OCI-LY7 (cell line): ENCODE measurements at regions not wholly inside any gene's neighbourhood (a gene's known extent, or its start where the extent isn't known, plus 50 kb on each side); places are given as distances from the start of the nearest gene placed in this dataset.

Experiments used
- BruUV-seq: library from RNA; stranded (reverse); fragments of 400-500 nt; replicated peaks from 2 replicates; lab custom pipeline; 2021; lab: Mats Ljungman, UMichigan
- CTCF ChIA-PET: fragments of 300-600 bp; sonication (Branson Sonifier 250); formaldehyde crosslinking; loops from one replicate; lab custom pipeline; 2022; ENCODE audit warnings: antibody characterized with exemption; ENCODE audit not compliant: unreplicated experiment; lab: Charles Lee
- POLR2A ChIA-PET: fragments of 300-600 bp; sonication (Branson Sonifier 250); formaldehyde crosslinking; loops from one replicate; lab custom pipeline; 2022; ENCODE audit warnings: antibody characterized with exemption; lab: Charles Lee
- DNase-seq: peaks from one replicate; pipeline ENCODE4 v3.0.0-alpha.2; 2015; ENCODE audit warnings: low spot score
- H2AFZ ChIP-seq: fragments of 200-600 bp; sonication (generic), shearing (Covaris generic); 2 replicates; pipeline ENCODE4 v1.6.1; 2014; ENCODE audit warnings: mild to moderate bottlenecking, antibody characterized with exemption, low read length, moderate library complexity
- H3K27ac ChIP-seq: fragments of 200-600 bp; sonication (generic); 2 replicates; pipeline ENCODE4 v1.5.1; 2014; ENCODE audit warnings: mixed run types, low read depth, mild to moderate bottlenecking, moderate library complexity, low read length, inconsistent platforms; ENCODE audit not compliant: poor library complexity, severe bottlenecking
- H3K36me3 ChIP-seq: fragments of 200-600 bp; sonication (generic); 2 replicates; pipeline ENCODE4 v1.6.1; 2014; ENCODE audit warnings: mild to moderate bottlenecking, antibody characterized with exemption, low read length, moderate library complexity, mixed read lengths; ENCODE audit not compliant: insufficient read depth
- H3K4me1 ChIP-seq: fragments of 200-600 bp; sonication (generic); 2 replicates; pipeline ENCODE4 v1.5.1; 2014; ENCODE audit warnings: mild to moderate bottlenecking, low read length; ENCODE audit not compliant: insufficient read depth, poor library complexity, severe bottlenecking
- H3K4me2 ChIP-seq: fragments of 200-600 bp; sonication (generic); 2 replicates; pipeline ENCODE4 v1.6.1; 2014; ENCODE audit warnings: mild to moderate bottlenecking, low read length
- H3K4me3 ChIP-seq: fragments of 200-600 bp; sonication (generic); 2 replicates; pipeline ENCODE4 v1.5.1; 2014; ENCODE audit warnings: mild to moderate bottlenecking, low read depth, low read length; ENCODE audit not compliant: poor library complexity, severe bottlenecking
- H3K79me2 ChIP-seq: fragments of 200-600 bp; sonication (generic); 2 replicates; pipeline ENCODE4 v1.6.1; 2016; ENCODE audit warnings: low read depth, mild to moderate bottlenecking, low read length, moderate library complexity, mixed read lengths; ENCODE audit not compliant: insufficient read depth
- H3K9me2 ChIP-seq: fragments of 200-600 bp; sonication (generic); 2 replicates; pipeline ENCODE4 v1.6.1; 2016; ENCODE audit warnings: mild to moderate bottlenecking, low read length, mixed read lengths; ENCODE audit not compliant: insufficient read depth
- H3K9me3 ChIP-seq: fragments of 200-600 bp; sonication (generic); 2 replicates; pipeline ENCODE4 v1.6.1; 2014; ENCODE audit warnings: mild to moderate bottlenecking, mixed run types, low read length, mixed read lengths
- H4K20me1 ChIP-seq: fragments of 200-600 bp; sonication (generic); 2 replicates; pipeline ENCODE4 v1.6.1; 2014; ENCODE audit warnings: mild to moderate bottlenecking, antibody characterized with exemption, low read length, moderate library complexity, mixed read lengths; ENCODE audit not compliant: insufficient read depth
- CTCF ChIP-seq: fragments of 200-600 bp; sonication (generic); conservative IDR thresholded peaks from 2 replicates; pipeline ENCODE4 v1.5.1; 2014; ENCODE audit warnings: mild to moderate bottlenecking, antibody characterized with exemption, low read length, moderate library complexity, mixed read lengths
- EZH2phosphoT487 ChIP-seq: fragments of 200-600 bp; sonication (generic); IDR thresholded peaks from 2 replicates; pipeline ENCODE4 v1.6.1; 2018; ENCODE audit warnings: low read depth, borderline replicate concordance, mild to moderate bottlenecking, mixed run types, antibody characterized with exemption, low read length, moderate library complexity, mixed read lengths
- intact Hi-C: fragments of 100-400 bp; cut with micrococcal nuclease; formaldehyde crosslinking; loops from one replicate; pipeline ENCODE4 v1.10.0; 2022; ENCODE audit not compliant: unreplicated experiment

GRCh38 chr14:95442633-95443021 lies 73.8 kb downstream of the SYNE3 start:
- ChIA-PET POLR2A (interaction anchor here (0.6 to 8.8 kb wide), 7 partner anchors 9 to 89 kb away, joined by 3 to 74 read pairs (median 6); no protein-coding TSS in a partner anchor), CTCF (interaction anchor here (0.6 to 1.9 kb wide), 10 partner anchors 10 to 89 kb away, joined by 3 to 15 read pairs (median 4); partner anchors contain the start of gene SYNE3)
- Histone ChIP-seq H3K4me3 (no peak overlapping the region), H3K9me2 (no peaks in the 10 kb centered on the region), H3K27ac (peak overlapping the region; percentile 51), H3K79me2 (no peaks in the 10 kb centered on the region), H3K9me3 (no peaks in the 10 kb centered on the region), H3K4me2 (peak overlapping the region; percentile 37; the same call in 1 of the 2 replicates), H3K4me1 (peaks cover 69% of the 10 kb centered on the region), H2AFZ (peak overlapping the region; percentile 51; the same call in 1 of the 2 replicates), H4K20me1 (no peaks in the 10 kb centered on the region), H3K36me3 (no peaks in the 10 kb centered on the region)
- peak; percentile 90 for DNase-seq
- BruUV-seq = no TSS peak
- intact Hi-C loops = loop anchor here (1.0 to 2.0 kb wide), 5 partner anchors 22 to 92 kb away; partner anchors contain the start of gene GLRX5
- TF ChIP-seq CTCF = peak; percentile 91
- no peak for TF ChIP-seq EZH2phosphoT487

- Histone ChIP-seq H3K36me3 (no peaks in the 10 kb centered on the region), H3K9me2 (no peaks in the 10 kb centered on the region), H3K9me3 (no peaks in the 10 kb centered on the region), H3K79me2 (no peaks in the 10 kb centered on the region), H3K4me2 (peak overlapping the region; percentile 37), H3K4me1 (peaks cover 74% of the 10 kb centered on the region), H3K27ac (peak overlapping the region; percentile 51), H3K4me3 (no peak overlapping the region), H4K20me1 (no peaks in the 10 kb centered on the region), H2AFZ (peak overlapping the region; percentile 41; the same call in 1 of the 2 replicates)
- no TSS peak for BruUV-seq
- intact Hi-C loops = loop anchor here (1.0 to 2.0 kb wide), 5 partner anchors 22 to 93 kb away; partner anchors contain the start of gene GLRX5
- DNase-seq = peak; percentile 58
- ChIA-PET POLR2A (interaction anchor here (0.6 to 8.8 kb wide), 7 partner anchors 10 to 89 kb away, joined by 3 to 74 read pairs (median 6); no protein-coding TSS in a partner anchor), CTCF (interaction anchor here (0.6 to 1.9 kb wide), 10 partner anchors 10 to 90 kb away, joined by 3 to 15 read pairs (median 4); partner anchors contain the start of gene SYNE3)
- TF ChIP-seq EZH2phosphoT487 (no peak), CTCF (no peak)
These were observed 74.3 kb downstream of the SYNE3 start for GRCh38 chr14:95442016-95442632.
